GM19455 (cell line): ENCODE measurements at regions not wholly inside any gene's neighbourhood (a gene's known extent, or its start where the extent isn't known, plus 50 kb on each side); places are given as distances from the start of the nearest gene placed in this dataset.
A peak's percentile ranks its signal among the peaks of the same experiment; 100 is the strongest.
"Not testable (repeated sequence)": the region's sequence is repeated elsewhere in the genome, so short reads cannot be mapped to it uniquely, and the experiment has no call there.

ENCODE experiments used
- ATAC-seq: cut with Tn5 transposase; IDR thresholded peaks from one replicate; pipeline ENCODE4 v1.9.1; 2021; ENCODE audit not compliant: unreplicated experiment

GRCh38 chr1:120550335-120550734 lies 135.5 kb downstream of the NBPF8 start:
- not testable (repeated sequence) for ATAC-seq

GRCh38 chr1:120552190-120552589 lies 137.4 kb downstream of the NBPF8 start:
- not testable (repeated sequence) for ATAC-seq

DNA sequence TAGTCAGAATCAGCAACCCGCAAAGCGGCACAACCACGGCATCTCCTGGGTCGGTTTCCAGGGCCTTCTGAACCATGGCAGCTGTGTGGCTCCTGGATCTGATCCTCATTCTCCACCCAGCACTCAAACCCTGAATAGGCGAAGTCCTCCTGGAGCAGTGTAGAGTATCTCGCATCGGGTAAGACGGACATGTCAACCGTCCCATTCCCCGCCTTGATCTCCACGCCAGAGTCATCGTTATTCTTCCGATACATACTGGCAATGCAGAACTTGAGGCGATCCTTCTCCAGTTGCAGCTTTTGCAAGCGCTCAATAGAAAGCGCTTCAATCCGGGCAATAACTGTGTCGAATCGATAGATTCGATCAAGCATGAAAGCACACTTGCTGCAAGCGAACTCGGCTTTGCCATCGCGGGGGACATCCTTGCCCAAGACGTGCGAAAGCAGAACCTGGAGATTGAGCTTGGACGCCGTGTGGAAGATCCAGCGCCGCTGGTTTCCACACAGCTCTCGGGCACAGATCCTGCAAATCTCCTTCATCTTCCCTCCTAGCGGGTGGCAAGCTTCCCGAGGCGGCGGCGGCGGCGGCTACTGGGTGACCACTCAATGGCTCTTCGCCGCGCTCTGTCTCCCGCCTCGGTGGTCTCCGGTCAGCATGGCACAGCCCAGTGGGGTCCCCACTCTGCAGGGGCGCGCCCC lies 142.9 kb downstream of the NBPF8 start:
- ATAC-seq: peak; percentile 8

DNA sequence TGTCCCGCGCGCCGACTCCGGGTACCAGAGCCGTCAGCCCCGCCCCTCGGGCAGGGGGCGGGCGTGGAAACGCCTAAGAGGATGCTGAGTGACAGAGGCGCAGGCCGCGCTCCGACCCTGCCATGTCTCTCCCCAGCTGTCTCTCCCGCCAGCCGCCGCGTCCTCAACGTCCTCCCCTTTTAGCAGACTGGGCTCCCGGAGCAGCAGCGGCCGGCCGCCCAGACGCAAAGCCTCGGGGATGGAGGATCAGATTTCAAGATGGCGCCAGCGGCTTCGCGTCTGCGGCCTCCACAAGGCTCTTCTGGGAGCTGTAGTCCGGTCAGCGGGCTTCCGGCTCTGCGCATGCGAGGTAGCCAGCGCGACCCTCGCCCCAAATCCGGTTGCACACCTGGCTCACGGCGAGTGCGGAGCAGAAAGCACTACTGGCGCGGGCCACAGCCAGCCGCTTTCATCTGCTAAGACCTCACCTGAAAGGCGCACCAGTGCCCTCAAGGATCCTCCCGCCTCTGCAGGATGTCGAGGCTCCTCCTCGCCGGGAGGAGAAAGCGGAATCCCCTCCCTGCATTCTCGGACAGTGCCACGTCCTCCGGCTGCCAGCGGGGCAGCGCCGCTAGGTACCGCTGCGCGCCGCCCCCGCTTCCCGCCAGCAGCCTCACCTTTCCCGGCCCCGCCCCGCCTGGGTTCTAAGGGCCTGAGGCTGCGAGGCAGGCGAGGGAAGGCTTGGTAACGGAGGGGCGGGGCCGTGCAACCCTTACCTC lies 143.6 kb downstream of the NBPF8 start:
- ATAC-seq: peak; percentile 86

DNA sequence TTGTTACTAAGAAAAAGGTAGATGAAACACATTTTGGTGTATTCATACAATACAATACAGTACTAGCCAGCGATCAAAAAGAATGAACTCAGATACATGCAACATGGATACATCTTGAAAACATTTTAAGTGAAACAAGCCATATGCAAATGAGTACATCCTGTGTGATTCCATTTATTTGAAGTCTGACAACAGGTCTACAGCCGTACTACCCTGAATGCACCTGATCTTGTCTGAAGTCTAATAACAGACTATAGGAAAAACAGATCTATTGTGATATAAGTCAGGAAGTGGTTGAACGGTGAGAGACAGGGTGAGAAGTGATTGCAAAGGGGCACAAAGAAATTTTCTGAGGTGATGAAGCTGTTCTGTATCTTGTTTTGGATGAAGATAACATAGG lies 146.9 kb downstream of the NBPF8 start:
- ATAC-seq: not testable (repeated sequence)

GRCh38 chr1:120565396-120565795 lies 150.6 kb downstream of the NBPF8 start:
- ATAC-seq: not testable (repeated sequence)

- not testable (repeated sequence) for ATAC-seq
Observed at GRCh38 chr1:120567620-120568019, 152.8 kb downstream of the NBPF8 start.

GRCh38 chr1:120575201-120575600 lies 148.5 kb upstream of the NBPF26 start:
- not testable (repeated sequence) for ATAC-seq

DNA sequence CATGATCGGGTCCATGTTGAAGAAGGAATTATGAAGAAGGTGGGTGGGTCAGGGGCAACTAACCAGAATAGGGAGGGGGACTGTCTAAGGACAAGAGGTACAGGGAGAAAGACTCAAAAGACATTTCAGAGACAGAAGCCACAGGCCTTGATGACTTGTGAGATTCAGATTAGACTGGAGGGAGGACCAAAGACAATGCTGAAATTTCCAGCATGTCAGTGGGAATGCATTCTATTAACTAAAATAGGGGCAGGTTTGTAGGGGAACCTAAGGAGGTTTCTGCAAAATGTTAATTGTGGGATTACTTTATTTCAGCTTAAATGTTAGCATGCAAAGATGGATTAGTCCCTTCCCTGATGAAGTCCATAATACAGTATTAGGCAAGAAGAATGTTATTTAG lies 141.6 kb upstream of the NBPF26 start:
- not testable (repeated sequence) for ATAC-seq

- not testable (repeated sequence) for ATAC-seq
Observed at GRCh38 chr1:120586053-120586452, 137.7 kb upstream of the NBPF26 start.

GRCh38 chr1:120588811-120589210 lies 134.9 kb upstream of the NBPF26 start:
- not testable (repeated sequence) for ATAC-seq

- ATAC-seq: not testable (repeated sequence)
Observed at GRCh38 chr1:120591774-120592173, 132.0 kb upstream of the NBPF26 start.

- not testable (repeated sequence) for ATAC-seq
Observed at GRCh38 chr1:120592943-120593342, 130.8 kb upstream of the NBPF26 start.

GRCh38 chr1:120593648-120594047 lies 130.1 kb upstream of the NBPF26 start:
- ATAC-seq: not testable (repeated sequence)

- ATAC-seq: not testable (repeated sequence)
Observed at GRCh38 chr1:120598331-120598951, 125.3 kb upstream of the NBPF26 start.

DNA sequence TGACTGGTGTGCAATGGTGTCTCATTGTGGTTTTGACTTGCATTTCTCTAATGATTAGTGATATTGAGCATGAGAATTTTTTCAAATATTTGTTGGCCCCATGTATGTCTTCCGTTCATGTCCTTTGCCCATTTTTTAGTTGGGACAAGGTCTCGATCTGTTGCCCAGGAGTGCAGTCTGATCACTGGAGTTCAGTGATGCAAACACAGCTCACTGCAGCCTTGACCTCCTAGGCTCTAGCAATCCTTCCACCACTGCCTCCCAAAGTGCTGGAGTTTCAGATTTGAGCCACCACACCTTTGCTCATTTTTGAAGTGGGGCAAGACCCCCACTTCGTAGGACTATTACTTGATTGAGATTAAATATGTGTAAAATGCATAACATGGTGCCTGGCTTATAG lies 124.2 kb upstream of the NBPF26 start:
- ATAC-seq: not testable (repeated sequence)

DNA sequence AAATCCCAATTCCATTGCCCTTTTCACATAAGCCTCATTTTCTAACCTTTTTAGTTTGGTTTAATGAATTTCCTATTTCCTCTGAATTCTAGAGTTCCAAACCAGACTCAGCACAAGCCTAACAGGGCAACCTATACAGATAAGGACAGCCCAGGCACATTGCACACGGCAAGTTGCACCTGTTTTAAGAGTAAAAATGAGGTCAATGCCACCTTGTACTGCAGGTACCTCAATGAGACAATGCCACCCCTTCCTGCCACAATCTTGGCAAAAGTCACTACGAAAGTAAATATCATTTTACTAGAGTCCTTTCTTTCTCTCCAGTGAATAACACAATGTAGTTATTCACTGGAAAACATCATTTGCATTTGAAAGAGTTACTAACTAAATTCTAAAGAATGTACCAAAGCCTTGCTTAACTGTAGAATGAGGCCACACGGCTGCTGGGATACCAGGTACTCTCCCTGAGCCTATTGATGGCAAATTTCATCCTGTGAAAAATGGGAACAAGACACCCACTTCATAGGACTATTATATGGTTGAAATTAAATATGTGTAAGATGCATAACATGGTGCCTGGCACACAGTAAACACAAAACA lies 123.2 kb upstream of the NBPF26 start:
- not testable (repeated sequence) for ATAC-seq

DNA sequence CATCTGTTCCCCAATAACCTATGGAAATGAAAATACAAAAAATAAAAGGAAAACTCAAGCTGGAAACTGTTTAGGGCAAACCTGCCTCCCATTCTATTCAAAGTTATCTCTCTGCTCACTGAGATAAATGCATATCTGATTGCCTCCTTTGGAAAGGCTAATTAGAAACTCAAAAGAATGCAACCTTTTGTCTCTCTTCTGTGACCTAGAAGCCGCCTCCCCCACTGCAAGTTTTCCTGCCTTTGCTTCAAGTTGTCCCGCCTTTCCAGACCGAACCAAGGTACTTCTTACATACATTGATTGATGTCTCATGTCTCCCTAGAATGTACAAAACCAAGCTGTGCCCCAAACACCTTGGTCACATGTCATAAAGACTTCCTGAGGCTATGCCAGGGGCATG lies 115.9 kb upstream of the NBPF26 start:
- not testable (repeated sequence) for ATAC-seq

- ATAC-seq: not testable (repeated sequence)
Observed at GRCh38 chr1:120608314-120609014, 115.3 kb upstream of the NBPF26 start.

DNA sequence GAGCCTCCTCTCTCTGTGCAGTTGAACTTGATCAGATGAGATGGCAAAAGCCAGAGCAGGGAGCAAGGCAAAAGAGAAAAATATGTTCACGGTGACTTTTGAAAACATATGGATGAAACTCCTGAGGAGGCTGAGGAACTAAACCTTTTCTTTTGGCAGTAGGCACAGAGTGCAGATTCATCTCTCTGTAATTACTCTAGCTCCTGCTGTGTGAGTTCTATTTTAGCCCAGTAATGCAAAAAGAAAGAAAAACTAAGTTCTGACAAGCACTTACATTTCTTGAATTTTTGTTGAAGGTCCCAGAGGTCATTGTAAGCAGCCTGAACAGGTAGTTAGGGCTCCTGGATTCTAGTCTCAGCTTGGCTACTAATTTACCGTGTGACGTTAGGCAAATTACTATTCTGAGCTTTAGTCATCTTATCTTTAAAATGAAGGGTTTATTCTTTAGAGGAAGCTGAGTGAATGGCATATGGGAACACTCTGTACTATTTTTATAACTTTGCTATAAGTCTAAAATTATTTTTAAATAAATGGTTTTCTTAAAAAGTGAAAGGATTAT lies 114.7 kb upstream of the NBPF26 start:
- not testable (repeated sequence) for ATAC-seq
